Kidney (tissue), 13 donors: ENCODE measurements at regions not wholly inside any gene's neighbourhood (a gene's known extent, or its start where the extent isn't known, plus 50 kb on each side); places are given as distances from the start of the nearest gene placed in this dataset.

ENCODE experiments used
- DNase-seq, 5 donors: peaks; one replicate each; pipeline ENCODE4 v3.0.0-alpha.2; 2013 to 2020
- FAIRE-seq: peaks from 2 replicates; lab custom pipeline; 2012; peaks lifted over from hg19 to GRCh38; lab: Jason Lieb, UNC
- H3K27ac ChIP-seq, 2 donors: one replicate each; pipeline ENCODE4 v1.7.0; 2013; ENCODE audit warnings: low read depth in 2 of 2, low read length in 2 of 2, inconsistent platforms in 1 of 2
- H3K27me3 ChIP-seq: one replicate; pipeline ENCODE4 v1.7.1; 2013; ENCODE audit warnings: low read length, inconsistent platforms; ENCODE audit not compliant: control insufficient read depth, insufficient read depth
- H3K36me3 ChIP-seq, 3 donors: one replicate each; pipeline versions ENCODE4 v1.7.0 to v1.7.1; 2013; ENCODE audit warnings: low read length in 3 of 3, control low read depth in 1 of 3, inconsistent platforms in 1 of 3; ENCODE audit not compliant: insufficient read depth in 3 of 3, control insufficient read depth in 2 of 3
- H3K4me1 ChIP-seq, 3 donors: one replicate each; pipeline versions ENCODE4 v1.7.0 to v1.7.1; 2013; ENCODE audit warnings: low read length in 3 of 3, inconsistent platforms in 1 of 3, low read depth in 1 of 3; ENCODE audit not compliant: control insufficient read depth in 2 of 3, insufficient read depth in 2 of 3
- H3K4me3 ChIP-seq, 3 donors: one replicate each; pipeline versions ENCODE4 v1.7.0 to v1.8.1; 2013; ENCODE audit warnings: low read length in 3 of 3, control low read depth in 1 of 3, inconsistent platforms in 1 of 3
- H3K9ac ChIP-seq, 3 donors: one replicate each; pipeline versions ENCODE4 v1.7.0 to v1.7.1; 2013; ENCODE audit warnings: low read length in 3 of 3, control low read depth in 1 of 3, inconsistent platforms in 1 of 3
- H3K9me3 ChIP-seq, 3 donors: one replicate each; pipeline versions ENCODE4 v1.7.0 to v1.7.1; 2013; ENCODE audit warnings: low read length in 3 of 3, control low read depth in 1 of 3, inconsistent platforms in 1 of 3; ENCODE audit not compliant: control insufficient read depth in 2 of 3, insufficient read depth in 1 of 3
- CTCF ChIP-seq: IDR thresholded peaks from 3 replicates; pipeline ENCODE4 v1.5.1; 2012; ENCODE audit warnings: mild to moderate bottlenecking, moderate library complexity, borderline replicate concordance; ENCODE audit not compliant: insufficient read depth; ENCODE audit errors: extremely low read depth
- intact Hi-C: fragments of 100-400 bp; cut with DNase I; formaldehyde crosslinking; loops from one replicate; pipeline ENCODE4 v1.11.1; 2022
- donor health status: control.
- donor health status: control.
- donor health status: control.
- donor health status: control.
- donor health status: control.
- donor health status: DM: yes; HTN: yes; CAD: no.
- donor health status: Normal renal cell carcinoma (clear cell type).

- FAIRE-seq: no peak
- intact Hi-C loops: no loop called here
Measured at GRCh38 chr20:22805219-22805618, 220.8 kb upstream of the FOXA2 start.

DNA sequence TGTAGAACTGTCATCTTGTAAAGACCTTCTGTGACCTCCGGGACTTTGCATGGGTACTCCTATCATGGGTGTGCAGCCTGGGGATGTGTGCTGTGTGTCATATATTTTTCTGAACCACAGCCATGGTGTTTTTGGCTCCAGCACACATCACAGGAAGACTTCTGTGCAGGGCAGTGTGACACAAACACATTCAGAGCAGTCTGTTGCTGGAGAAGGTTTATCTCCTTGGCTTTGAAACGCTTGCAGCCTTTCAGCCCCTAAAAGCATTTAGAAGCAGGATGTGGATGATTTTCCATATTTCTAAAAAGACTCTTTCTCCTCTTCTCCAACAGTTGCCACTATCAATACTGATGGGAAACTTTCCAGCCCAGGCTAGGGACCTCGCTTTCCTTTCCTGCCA is 221.6 kb upstream of the FOXA2 start:
- Histone ChIP-seq H3K9ac (no peak overlapping the region), H3K9me3 (no peaks in the 10 kb centered on the region), H3K4me3 (no peak overlapping the region), H3K27ac (no peak overlapping the region), H3K27me3 (no peaks in the 10 kb centered on the region), H3K4me1 (no peaks in the 10 kb centered on the region), H3K36me3 (no peaks in the 10 kb centered on the region)
- TF ChIP-seq CTCF: no peak
- no peak for DNase-seq
- FAIRE-seq: no peak
- intact Hi-C loops: no loop called here

More at GRCh38 chr20:22805219-22805618, 220.8 kb upstream of the FOXA2 start:
- Histone ChIP-seq H3K4me1 (no peaks in the 10 kb centered on the region), H3K4me3 (no peak overlapping the region), H3K9ac (no peak overlapping the region), H3K36me3 (no peaks in the 10 kb centered on the region), H3K9me3 (no peaks in the 10 kb centered on the region), H3K27me3 (no peaks in the 10 kb centered on the region), H3K27ac (no peak overlapping the region)
- peak in 3 of 5 donors; percentile 38 to 69 (median 50) for DNase-seq
- no peak for TF ChIP-seq CTCF

DNA sequence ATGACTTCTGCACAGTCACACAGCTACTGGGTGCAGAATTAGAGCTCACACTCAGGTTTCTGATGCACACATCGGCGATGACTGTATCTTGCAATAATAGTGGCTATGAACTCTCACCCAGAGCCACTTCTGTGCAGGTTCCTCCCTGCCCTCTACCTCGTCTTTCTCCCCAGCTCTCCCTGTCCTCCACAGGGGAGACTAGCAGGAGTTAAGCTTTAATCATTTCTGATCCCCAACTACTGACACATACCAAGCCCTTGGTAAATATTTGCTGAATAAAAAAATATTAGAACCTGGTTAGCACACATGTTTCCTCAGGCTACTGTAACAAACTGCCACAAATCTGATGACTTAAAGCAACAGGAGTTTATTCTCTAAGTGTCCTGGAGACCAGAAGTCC is 222.7 kb upstream of the FOXA2 start:
- intact Hi-C loops: no loop called here
- no peak for FAIRE-seq
- no peaks in the 10 kb centered on the region for H3K27me3 ChIP-seq
- H3K36me3 ChIP-seq: no peaks in the 10 kb centered on the region
- no peak overlapping the region for H3K27ac ChIP-seq
- DNase-seq: no peak
- H3K4me3 ChIP-seq: no peak overlapping the region
- H3K4me1 ChIP-seq: no peaks in the 10 kb centered on the region
- no peaks in the 10 kb centered on the region for H3K9me3 ChIP-seq
- no peak overlapping the region for H3K9ac ChIP-seq
- no peak for TF ChIP-seq CTCF

DNA sequence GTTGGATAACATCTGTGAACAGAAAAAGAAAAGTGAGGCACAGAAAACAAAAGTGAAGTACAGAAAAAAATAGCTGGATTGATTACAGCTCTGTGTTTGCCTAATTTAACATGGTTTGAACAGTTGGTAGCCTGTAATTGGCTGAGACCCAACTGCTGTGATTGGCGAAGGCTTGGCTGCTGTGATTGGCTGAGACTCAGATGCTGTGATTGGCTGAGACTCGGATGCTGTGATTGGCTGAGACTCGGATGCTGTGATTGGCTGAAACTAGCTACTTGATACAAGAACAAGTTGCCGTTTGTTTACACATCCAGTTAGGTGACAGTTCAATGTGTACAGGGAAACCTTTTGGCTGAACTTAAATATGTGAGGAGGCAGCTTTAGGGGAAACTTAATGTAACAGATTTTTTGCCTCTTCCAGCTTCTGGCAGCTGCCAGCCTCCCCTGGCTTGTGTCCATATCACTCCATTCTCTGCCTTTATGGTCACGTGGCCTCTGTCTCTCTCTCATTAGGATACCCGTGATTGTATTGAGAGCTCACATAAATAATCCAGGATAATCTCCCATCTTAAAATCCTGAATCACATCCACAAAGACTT is 223.4 kb upstream of the FOXA2 start:
- no peak for FAIRE-seq
- no peaks in the 10 kb centered on the region for H3K27me3 ChIP-seq
- no peak for DNase-seq
- no peaks in the 10 kb centered on the region for H3K9me3 ChIP-seq
- intact Hi-C loops: no loop called here
- no peaks in the 10 kb centered on the region for H3K4me1 ChIP-seq
- no peak for TF ChIP-seq CTCF
- no peak overlapping the region for H3K27ac ChIP-seq
- no peak overlapping the region for H3K4me3 ChIP-seq
- H3K9ac ChIP-seq: no peak overlapping the region
- no peaks in the 10 kb centered on the region for H3K36me3 ChIP-seq
